Pancreas (tissue), 10 donors: ENCODE measurements at regions not wholly inside any gene's neighbourhood (a gene's known extent, or its start where the extent isn't known, plus 50 kb on each side); places are given as distances from the start of the nearest gene placed in this dataset.
"Not testable (repeated sequence)": the region's sequence is repeated elsewhere in the genome, so short reads cannot be mapped to it uniquely, and the experiment has no call there.

Experiments
- ATAC-seq, 4 donors: fragments of 200-7000 bp; cut with Tn5 transposase; one replicate each; pipeline versions ENCODE4 v1.8.0 to v1.9.1; 2020; ENCODE audit warnings: mild to moderate bottlenecking in 4 of 4, moderate library complexity in 4 of 4
- DNase-seq, 6 donors: peaks; one replicate each; pipeline ENCODE4 v3.0.0-alpha.2; 2020
- FAIRE-seq: peaks from 2 replicates; lab custom pipeline; 2012; peaks lifted over from hg19 to GRCh38; lab: Jason Lieb, UNC
- H3K27ac ChIP-seq, 4 donors: fragments of 200-600 bp; sonication (generic); 1 replicate in 3 of 4; 2 replicates in 1 of 4; pipeline versions ENCODE4 v1.5.0 to v1.8.0; 2020
- H3K27me3 ChIP-seq, 4 donors: fragments of 200-600 bp; one replicate each; pipeline ENCODE4 v1.8.0; 2021
- H3K36me3 ChIP-seq, 3 donors: fragments of 200-600 bp; sonication (generic) in 1 of 3; one replicate each; pipeline versions ENCODE4 v1.5.0 to v1.8.0; 2020 to 2021
- H3K4me1 ChIP-seq, 3 donors: fragments of 200-600 bp; one replicate each; pipeline ENCODE4 v1.8.0; 2021
- H3K4me3 ChIP-seq, 4 donors: fragments of 200-600 bp; sonication (generic) in 2 of 4; one replicate each; pipeline versions ENCODE4 v1.5.0 to v1.8.0; 2020 to 2021
- H3K9me3 ChIP-seq, 4 donors: fragments of 200-600 bp; one replicate each; pipeline ENCODE4 v1.8.0; 2021
- CTCF ChIP-seq, 4 donors: fragments of 200-600 bp; sonication (generic) in 3 of 4; IDR thresholded peaks; one replicate each; pipeline versions ENCODE4 v1.5.0 to v1.8.0; 2021; ENCODE audit warnings: antibody characterized with exemption in 4 of 4
- WGBS, 2 donors: extraction: QIAGEN DNeasy Blood & Tissue Kit; methylation state at CpG; one replicate each; pipeline ENCODE4 v1.1.7; 2013; 5-methylcytosine and 5-hydroxymethylcytosine counted together
- intact Hi-C, 3 donors: fragments of 100-400 bp; cut with DNase I; formaldehyde crosslinking; loops; one replicate each; pipeline versions ENCODE4 v1.11.1 to v1.14.2; 2022
- donor health status: healthy with polysubstance abuse.
- donor health status: DM: no; HTN: no; CAD: no; lungs with moderate emphysema.
- donor health status: DM: no; HTN: no; CAD: no.
- donor health status: control.
- donor health status: control.
- donor health status: Bipolar disorder and iron deficiency.
- donor health status: DM: yes; HTN: yes; CAD: no.
- donor health status: DM: no; HTN: no; CAD: no.
- donor health status: DM: no; HTN: no; CAD: no.
- donor health status: DM: yes; HTN: yes; CAD: no.

GRCh38 chr6:130629640-130630039 is 197.6 kb upstream of the SMLR1 start:
- Histone ChIP-seq H3K27me3 (no peaks in the 10 kb centered on the region), H3K4me3 (no peak overlapping the region), H3K9me3 (no peaks in the 10 kb centered on the region), H3K4me1 (no peaks in the 10 kb centered on the region), H3K27ac (no peak overlapping the region), H3K36me3 (no peaks in the 10 kb centered on the region)
- no peak for DNase-seq
- no peak for TF ChIP-seq CTCF (IDR thresholded peaks at IDR 0.05)
- no peak for FAIRE-seq
- intact Hi-C loops, result no loop called here
- no peak for ATAC-seq

- Histone ChIP-seq H3K9me3 (no peaks in the 10 kb centered on the region), H3K36me3 (no peaks in the 10 kb centered on the region), H3K27me3 (no peaks in the 10 kb centered on the region), H3K27ac (no peak overlapping the region), H3K4me1 (no peaks in the 10 kb centered on the region), H3K4me3 (no peak overlapping the region)
- TF ChIP-seq CTCF (IDR thresholded peaks at IDR 0.05), result no peak
- FAIRE-seq, result no peak
- 16 to 17% methylated on average over 9 of the region's 9 CpGs for WGBS, 2 donors
- no peak for DNase-seq
- ATAC-seq, result peak in 1 of 4 donors; percentile 39
- intact Hi-C loops, result no loop called here
These were observed 194.9 kb upstream of the SMLR1 start for GRCh38 chr6:130632277-130632676.

GRCh38 chr6:130632897-130633296 is 194.3 kb upstream of the SMLR1 start:
- Histone ChIP-seq H3K4me1 (no peaks in the 10 kb centered on the region), H3K9me3 (no peaks in the 10 kb centered on the region), H3K27me3 (no peaks in the 10 kb centered on the region), H3K4me3 (no peak overlapping the region), H3K36me3 (no peaks in the 10 kb centered on the region), H3K27ac (no peak overlapping the region)
- TF ChIP-seq CTCF (IDR thresholded peaks at IDR 0.05), result no peak
- DNase-seq (no peak), FAIRE-seq (no peak), ATAC-seq (no peak)
- WGBS, 2 donors, result 23 to 26% methylated on average over 2 of the region's 2 CpGs
- intact Hi-C loops, result no loop called here

- no peak overlapping the region for H3K4me3 ChIP-seq
- DNase-seq (no peak), ATAC-seq (no peak), FAIRE-seq (no peak)
- no peak for TF ChIP-seq CTCF (IDR thresholded peaks at IDR 0.05)
- intact Hi-C loops, result no loop called here
- no peaks in the 10 kb centered on the region for H3K27me3 ChIP-seq
- H3K36me3 ChIP-seq, result no peaks in the 10 kb centered on the region
- H3K27ac ChIP-seq, result no peak overlapping the region
- no peaks in the 10 kb centered on the region for H3K4me1 ChIP-seq
- 7 to 18% methylated on average over 1 of the region's 1 CpG for WGBS, 2 donors
- no peaks in the 10 kb centered on the region for H3K9me3 ChIP-seq
These were observed 183.8 kb upstream of the SMLR1 start for GRCh38 chr6:130643361-130643760.

GRCh38 chr6:130644175-130644574 is 183.0 kb upstream of the SMLR1 start:
- intact Hi-C loops, result no loop called here
- Histone ChIP-seq H3K27me3 (no peaks in the 10 kb centered on the region), H3K36me3 (no peaks in the 10 kb centered on the region), H3K27ac (no peak overlapping the region), H3K4me1 (no peaks in the 10 kb centered on the region), H3K4me3 (no peak overlapping the region), H3K9me3 (no peaks in the 10 kb centered on the region)
- DNase-seq, result no peak
- no peak for FAIRE-seq
- ATAC-seq, result no peak
- no peak for TF ChIP-seq CTCF (IDR thresholded peaks at IDR 0.05)
- 63 to 68% methylated on average over 2 of the region's 2 CpGs for WGBS, 2 donors

- H3K27ac ChIP-seq, DNase-seq, intact Hi-C loops, FAIRE-seq, H3K4me3 ChIP-seq, H3K27me3 ChIP-seq, ATAC-seq, H3K9me3 ChIP-seq, H3K4me1 ChIP-seq, H3K36me3 ChIP-seq: not testable (repeated sequence)
- WGBS, 2 donors, result 76 to 89% methylated on average over 3 of the region's 3 CpGs
These were observed 182.4 kb upstream of the SMLR1 start for GRCh38 chr6:130644769-130645168.
